SU-DHL-6 (cell line): ENCODE measurements at regions not wholly inside any gene's neighbourhood (a gene's known extent, or its start where the extent isn't known, plus 50 kb on each side); places are given as distances from the start of the nearest gene placed in this dataset.

Source experiments
- CTCF ChIP-seq: fragments of 200-600 bp; sonication (generic); IDR thresholded peaks from one replicate; pipeline ENCODE4 v1.5.1; 2017; ENCODE audit warnings: antibody characterized with exemption, mild to moderate bottlenecking, low read length, moderate library complexity; ENCODE audit not compliant: insufficient read depth, poor library complexity, severe bottlenecking
- EZH2phosphoT487 ChIP-seq: fragments of 200-600 bp; sonication (generic), shearing (Covaris generic); conservative IDR thresholded peaks from 2 replicates; pipeline ENCODE4 v1.6.1; 2018; ENCODE audit warnings: mild to moderate bottlenecking, antibody characterized with exemption, low read length, moderate library complexity, mixed read lengths

GRCh38 chr16:10250137-10250828 is 68.1 kb upstream of the GRIN2A start:
- TF ChIP-seq CTCF (no peak), EZH2phosphoT487 (no peak)
